Gastroesophageal sphincter (tissue), 3 donors: ENCODE measurements at regions not wholly inside any gene's neighbourhood (a gene's known extent, or its start where the extent isn't known, plus 50 kb on each side); places are given as distances from the start of the nearest gene placed in this dataset.

Experiments used
- CTCF ChIP-seq, 4 experiments: fragments of 200-600 bp in 2 of 4; fragments of 450-650 bp in 2 of 4; sonication (generic) in 1 of 4; IDR thresholded peaks; one replicate each; pipeline ENCODE4 v1.5.1; 2017 to 2019; ENCODE audit warnings: antibody characterized with exemption in 4 of 4, mild to moderate bottlenecking in 2 of 4, moderate library complexity in 2 of 4
- POLR2A ChIP-seq, 2 donors: fragments of 450-650 bp; IDR thresholded peaks; one replicate each; pipeline ENCODE4 v1.6.1; 2017; ENCODE audit warnings: antibody characterized with exemption in 2 of 2, mild to moderate bottlenecking in 2 of 2, moderate library complexity in 1 of 2
- POLR2AphosphoS5 ChIP-seq: sonication (generic); formaldehyde crosslinking; IDR thresholded peaks from one replicate; pipeline ENCODE4 v1.6.1; 2017; ENCODE audit warnings: antibody characterized with exemption

- no peak for TF ChIP-seq POLR2AphosphoS5
- TF ChIP-seq CTCF (IDR thresholded peaks at IDR 0.05) = no peak
- no peak for TF ChIP-seq POLR2A (IDR thresholded peaks at IDR 0.05)
Measured at GRCh38 chr6:44561832-44562665, 174.5 kb downstream of the CDC5L start.
